WERI-Rb-1 (cell line): ENCODE measurements at regions not wholly inside any gene's neighbourhood (a gene's known extent, or its start where the extent isn't known, plus 50 kb on each side); places are given as distances from the start of the nearest gene placed in this dataset.
"Not testable (repeated sequence)": the region's sequence is repeated elsewhere in the genome, so short reads cannot be mapped to it uniquely, and the experiment has no call there.

Experiments used
- DNase-seq: peaks from one replicate; pipeline ENCODE4 v3.0.0-alpha.2; 2020
- H3K27ac ChIP-seq: fragments of 250-450 bp; sonication (Bioruptor Pico); 2 replicates; pipeline ENCODE4 v1.5.1; 2020; ENCODE audit warnings: mild to moderate bottlenecking, moderate library complexity
- H3K27me3 ChIP-seq: fragments of 250-450 bp; sonication (Bioruptor Pico); 2 replicates; pipeline ENCODE4 v1.5.1; 2021; ENCODE audit warnings: mild to moderate bottlenecking, low read depth, moderate library complexity; ENCODE audit not compliant: insufficient read depth, severe bottlenecking
- H3K36me3 ChIP-seq: fragments of 250-450 bp; sonication (Bioruptor Pico); 2 replicates; pipeline ENCODE4 v1.5.1; 2020; ENCODE audit warnings: mild to moderate bottlenecking, moderate library complexity
- H3K4me3 ChIP-seq: 2 replicates; pipeline ENCODE4 v1.5.1; 2011; ENCODE audit warnings: low read depth, mild to moderate bottlenecking, control low read depth, low read length
- H3K9me3 ChIP-seq: fragments of 250-450 bp; sonication (Bioruptor Pico); 2 replicates; pipeline ENCODE4 v1.5.1; 2021; ENCODE audit warnings: mild to moderate bottlenecking, moderate library complexity; ENCODE audit not compliant: severe bottlenecking
- TF ChIP-seq, protein P1 (sequence below): IDR thresholded peaks from 2 replicates; pipeline ENCODE4 v1.5.1; 2011; ENCODE audit warnings: low read depth, mild to moderate bottlenecking, control low read depth, inconsistent platforms, low read length

DNA sequence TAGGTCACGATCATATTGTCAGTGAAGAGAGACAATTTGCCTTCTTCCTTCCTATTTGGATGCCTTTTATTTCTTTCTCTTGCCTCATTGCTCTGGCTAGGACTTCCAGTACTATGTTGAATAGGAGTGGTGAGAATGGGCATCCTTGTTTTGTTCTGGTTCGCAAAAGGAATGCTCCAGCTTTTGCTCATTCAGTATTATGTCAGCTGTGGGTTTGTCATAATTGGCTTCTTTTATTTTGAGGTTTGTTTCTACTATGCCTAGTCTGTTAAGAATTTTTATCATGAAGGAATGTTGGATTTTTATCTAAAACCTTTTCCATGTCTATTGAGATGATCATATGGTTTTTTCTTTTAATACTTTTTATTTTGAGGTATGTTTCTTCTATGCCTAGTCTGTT lies 152.3 kb upstream of the MAD2L1 start:
- TF ChIP-seq, protein P1, sequence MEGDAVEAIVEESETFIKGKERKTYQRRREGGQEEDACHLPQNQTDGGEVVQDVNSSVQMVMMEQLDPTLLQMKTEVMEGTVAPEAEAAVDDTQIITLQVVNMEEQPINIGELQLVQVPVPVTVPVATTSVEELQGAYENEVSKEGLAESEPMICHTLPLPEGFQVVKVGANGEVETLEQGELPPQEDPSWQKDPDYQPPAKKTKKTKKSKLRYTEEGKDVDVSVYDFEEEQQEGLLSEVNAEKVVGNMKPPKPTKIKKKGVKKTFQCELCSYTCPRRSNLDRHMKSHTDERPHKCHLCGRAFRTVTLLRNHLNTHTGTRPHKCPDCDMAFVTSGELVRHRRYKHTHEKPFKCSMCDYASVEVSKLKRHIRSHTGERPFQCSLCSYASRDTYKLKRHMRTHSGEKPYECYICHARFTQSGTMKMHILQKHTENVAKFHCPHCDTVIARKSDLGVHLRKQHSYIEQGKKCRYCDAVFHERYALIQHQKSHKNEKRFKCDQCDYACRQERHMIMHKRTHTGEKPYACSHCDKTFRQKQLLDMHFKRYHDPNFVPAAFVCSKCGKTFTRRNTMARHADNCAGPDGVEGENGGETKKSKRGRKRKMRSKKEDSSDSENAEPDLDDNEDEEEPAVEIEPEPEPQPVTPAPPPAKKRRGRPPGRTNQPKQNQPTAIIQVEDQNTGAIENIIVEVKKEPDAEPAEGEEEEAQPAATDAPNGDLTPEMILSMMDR: no peak
- no peak for DNase-seq
- Histone ChIP-seq H3K27ac (no peak overlapping the region), H3K4me3 (no peak overlapping the region), H3K9me3 (no peaks in the 10 kb centered on the region), H3K36me3 (no peaks in the 10 kb centered on the region), H3K27me3 (no peaks in the 10 kb centered on the region)

DNA sequence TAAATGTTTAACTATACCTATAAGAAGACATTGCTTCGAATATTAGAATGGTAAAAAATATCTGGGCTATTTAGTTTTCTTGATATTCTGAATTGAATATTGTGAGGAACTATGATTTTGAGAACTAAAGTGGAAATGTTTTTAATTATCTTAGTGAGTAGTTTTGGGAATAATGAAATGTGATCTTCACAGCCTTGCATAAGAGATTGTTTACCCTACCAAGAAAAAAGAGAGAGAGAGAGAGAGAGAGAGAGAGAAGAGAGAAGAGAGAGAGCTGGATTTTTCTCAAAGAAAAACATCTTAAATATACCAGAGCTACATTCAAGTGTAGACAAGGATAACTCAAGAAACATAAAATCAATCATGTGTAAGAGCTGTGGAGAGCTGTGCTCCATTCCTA lies 148.7 kb upstream of the MAD2L1 start:
- no peaks in the 10 kb centered on the region for H3K27me3 ChIP-seq
- H3K4me3 ChIP-seq: no peak overlapping the region
- no peaks in the 10 kb centered on the region for H3K9me3 ChIP-seq
- TF ChIP-seq, protein P1: no peak
- DNase-seq: no peak
- H3K36me3 ChIP-seq: no peaks in the 10 kb centered on the region
- H3K27ac ChIP-seq: no peak overlapping the region

DNA sequence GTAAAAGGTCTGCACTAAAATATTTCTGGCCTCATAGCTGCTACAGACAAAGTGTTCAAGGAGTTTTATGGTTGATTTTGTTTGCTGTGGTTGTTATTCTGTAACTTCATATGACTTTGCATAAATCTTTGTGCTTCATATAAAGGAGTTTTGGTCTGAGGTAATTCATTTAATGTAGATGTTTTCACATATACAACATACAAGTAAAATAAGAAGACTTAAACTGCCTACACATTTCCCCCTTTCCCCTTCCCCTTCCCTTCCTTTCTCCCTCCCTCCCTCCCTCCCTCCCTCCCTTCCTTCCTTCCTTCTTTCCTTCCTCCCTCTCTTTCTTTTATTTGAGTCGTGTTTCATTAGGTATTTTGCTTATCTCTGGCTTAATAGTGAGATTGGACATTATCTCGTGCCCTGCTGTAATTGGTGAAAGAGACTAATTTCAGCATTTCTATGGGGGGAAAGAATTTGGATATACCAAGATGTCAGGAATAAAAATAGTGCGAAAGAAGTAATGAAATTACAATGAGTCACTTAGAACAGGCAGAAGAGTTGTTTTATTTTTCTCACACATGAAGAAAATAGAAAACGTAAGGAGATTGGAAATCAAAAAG lies 144.9 kb upstream of the MAD2L1 start:
- no peak for DNase-seq
- Histone ChIP-seq H3K9me3 (no peaks in the 10 kb centered on the region), H3K36me3 (no peaks in the 10 kb centered on the region), H3K27ac (no peak overlapping the region), H3K27me3 (no peaks in the 10 kb centered on the region), H3K4me3 (no peak overlapping the region)
- TF ChIP-seq, protein P1: no peak

DNA sequence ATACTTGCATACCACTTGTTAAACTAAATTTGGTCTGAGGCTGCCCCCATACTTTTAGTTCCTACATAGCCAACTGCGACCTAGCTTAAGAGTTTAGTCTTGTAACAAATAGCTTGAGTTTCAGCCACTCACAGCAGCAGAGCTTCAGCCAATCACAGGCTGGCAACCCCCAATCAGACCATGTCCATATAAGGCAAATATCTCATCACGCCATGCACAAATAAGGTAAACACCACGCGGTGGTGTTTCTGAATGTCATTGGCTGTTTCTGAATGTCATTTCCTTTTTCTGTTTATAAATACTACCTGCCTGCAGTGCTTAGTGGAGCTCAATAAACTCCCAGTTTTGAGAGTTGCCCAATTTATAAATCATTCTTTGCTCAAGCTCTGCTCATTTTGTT lies 143.1 kb upstream of the MAD2L1 start:
- Histone ChIP-seq H3K27ac (no peak overlapping the region), H3K27me3 (no peaks in the 10 kb centered on the region), H3K9me3 (no peaks in the 10 kb centered on the region), H3K4me3 (no peak overlapping the region), H3K36me3 (no peaks in the 10 kb centered on the region)
- no peak for DNase-seq
- TF ChIP-seq, protein P1: no peak

DNA sequence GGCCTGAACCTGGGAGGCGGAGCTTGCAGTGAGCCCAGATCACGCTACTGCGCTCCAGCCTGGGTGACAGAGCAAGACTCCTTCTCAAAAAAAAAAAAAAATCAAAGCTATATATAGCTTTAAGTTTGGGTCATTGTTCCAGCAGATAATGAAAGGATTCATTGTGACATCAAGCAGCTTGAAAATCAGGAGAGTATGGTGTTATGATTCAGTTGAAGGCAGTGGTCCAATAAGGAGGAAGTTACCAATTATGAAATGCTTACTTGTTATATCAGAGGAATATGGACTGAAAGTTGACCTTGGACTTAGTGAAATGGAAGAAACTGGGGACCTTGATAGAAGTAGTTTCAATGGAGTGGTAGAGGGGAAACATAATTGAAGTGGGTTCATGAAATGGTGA lies 140.4 kb upstream of the MAD2L1 start:
- no peaks in the 10 kb centered on the region for H3K27me3 ChIP-seq
- no peaks in the 10 kb centered on the region for H3K9me3 ChIP-seq
- no peak overlapping the region for H3K27ac ChIP-seq
- H3K36me3 ChIP-seq: no peaks in the 10 kb centered on the region
- H3K4me3 ChIP-seq: no peak overlapping the region
- DNase-seq: no peak
- TF ChIP-seq, protein P1: no peak

DNA sequence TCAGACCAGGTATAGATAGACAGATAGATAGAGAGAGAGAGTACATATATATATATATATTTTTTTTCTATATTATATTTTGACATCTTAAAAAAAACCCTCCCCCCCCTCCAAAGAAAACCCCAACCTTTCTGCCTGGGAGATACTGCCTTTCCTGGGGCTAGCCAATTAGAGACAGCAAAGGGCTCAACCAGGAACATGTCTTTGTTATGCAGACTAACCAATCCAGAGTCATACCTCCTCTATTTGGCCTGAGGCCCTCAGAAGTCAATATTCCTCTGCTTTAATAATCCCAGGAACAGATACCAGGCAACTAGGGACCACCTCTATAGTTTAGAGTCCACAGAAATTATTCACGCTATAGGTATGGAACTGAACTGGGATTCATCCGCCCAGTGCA lies 135.6 kb upstream of the MAD2L1 start:
- Histone ChIP-seq H3K27me3 (no peaks in the 10 kb centered on the region), H3K27ac (no peak overlapping the region), H3K9me3 (no peaks in the 10 kb centered on the region), H3K36me3 (no peaks in the 10 kb centered on the region), H3K4me3 (no peak overlapping the region)
- TF ChIP-seq, protein P1: no peak
- DNase-seq: no peak

DNA sequence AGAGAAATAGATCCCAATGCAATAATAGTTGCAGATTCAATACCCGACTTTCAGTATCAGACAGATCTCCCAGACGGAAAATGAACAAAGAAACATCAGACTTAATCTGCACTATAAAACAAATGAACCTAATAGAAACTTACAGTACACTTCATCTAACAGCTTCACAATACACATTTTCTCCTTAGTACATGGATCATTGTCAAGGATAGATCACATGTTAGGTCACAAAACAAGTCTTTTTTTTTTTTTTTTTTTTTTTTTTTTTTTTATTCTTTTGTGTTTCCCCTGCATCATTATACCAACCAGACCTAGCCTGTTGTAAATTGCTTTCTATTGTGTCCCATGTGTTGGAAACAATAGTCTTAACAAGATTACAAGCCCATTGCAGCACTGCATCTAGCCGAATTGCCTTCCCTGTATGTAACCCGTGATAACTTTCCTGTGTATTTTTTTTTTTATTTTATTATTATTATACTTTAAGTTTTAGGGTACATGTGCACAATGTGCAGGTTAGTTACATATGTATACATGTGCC lies 134.0 kb upstream of the MAD2L1 start:
- H3K9me3 ChIP-seq, H3K27ac ChIP-seq, H3K4me3 ChIP-seq, H3K36me3 ChIP-seq, DNase-seq, H3K27me3 ChIP-seq: not testable (repeated sequence)
